GM21360 (cell line): ENCODE measurements at regions not wholly inside any gene's neighbourhood (a gene's known extent, or its start where the extent isn't known, plus 50 kb on each side); places are given as distances from the start of the nearest gene placed in this dataset.

Source experiments
- ATAC-seq: cut with Tn5 transposase; IDR thresholded peaks from one replicate; pipeline ENCODE4 v1.9.1; 2021; ENCODE audit warnings: mild to moderate bottlenecking, moderate library complexity; ENCODE audit not compliant: unreplicated experiment

- ATAC-seq: no peak
Measured at GRCh38 chr2:19785867-19786266, 115.9 kb downstream of the TTC32 start.

- ATAC-seq: no peak
Measured at GRCh38 chr2:19785447-19785846, 116.3 kb downstream of the TTC32 start.

- no peak for ATAC-seq
Measured at GRCh38 chr2:19784456-19784855, 117.3 kb downstream of the TTC32 start.

- no peak for ATAC-seq
Measured at GRCh38 chr2:19783935-19784334, 117.8 kb downstream of the TTC32 start.

GRCh38 chr2:19776941-19777514, 124.8 kb downstream of the TTC32 start:
- no peak for ATAC-seq

GRCh38 chr2:19775838-19776237, 125.9 kb downstream of the TTC32 start:
- no peak for ATAC-seq

GRCh38 chr2:19775315-19775714, 126.5 kb downstream of the TTC32 start:
- ATAC-seq: no peak

GRCh38 chr2:19774805-19775176, 127.0 kb downstream of the TTC32 start:
- ATAC-seq: no peak

GRCh38 chr2:19772981-19773380, 128.8 kb downstream of the TTC32 start:
- ATAC-seq: no peak

- no peak for ATAC-seq
Measured at GRCh38 chr2:19769513-19769912, 132.3 kb downstream of the TTC32 start.

GRCh38 chr2:19767899-19768298, 133.9 kb downstream of the TTC32 start:
- no peak for ATAC-seq

GRCh38 chr2:19764998-19765397, 136.8 kb downstream of the TTC32 start:
- no peak for ATAC-seq

- ATAC-seq: no peak
Measured at GRCh38 chr2:19763731-19764130, 138.1 kb downstream of the TTC32 start.

GRCh38 chr2:19762959-19763605, 138.7 kb downstream of the TTC32 start:
- no peak for ATAC-seq

GRCh38 chr2:19762142-19762541, 139.6 kb downstream of the TTC32 start:
- ATAC-seq: no peak

GRCh38 chr2:19759880-19760279, 141.9 kb downstream of the TTC32 start:
- no peak for ATAC-seq

- ATAC-seq: no peak
Measured at GRCh38 chr2:19758658-19759057, 143.1 kb downstream of the TTC32 start.

GRCh38 chr2:19757586-19757985, 144.2 kb downstream of the TTC32 start:
- ATAC-seq: no peak

GRCh38 chr2:19754907-19755306, 146.9 kb downstream of the TTC32 start:
- no peak for ATAC-seq

GRCh38 chr2:19753818-19754217, 148.0 kb downstream of the TTC32 start:
- no peak for ATAC-seq

- no peak for ATAC-seq
Measured at GRCh38 chr2:19753314-19753713, 148.5 kb downstream of the TTC32 start.

- no peak for ATAC-seq
Measured at GRCh38 chr2:19752500-19752899, 149.3 kb downstream of the TTC32 start.

- no peak for ATAC-seq
Measured at GRCh38 chr2:19751631-19752030, 150.2 kb downstream of the TTC32 start.
